ENCODE measurements at regions not wholly inside any gene's neighbourhood (a gene's known extent, or its start where the extent isn't known, plus 50 kb on each side); places are given as distances from the start of the nearest gene placed in this dataset.

- Histone ChIP-seq H2AFZ (ENCODE audit: low read depth, low read length) (no peak overlapping the region), H2AK5ac (ENCODE audit: low read length, severe bottlenecking) (no peak overlapping the region), H3K4me1 (ENCODE audit: control insufficient read depth, insufficient read depth, low read depth, low read length) (no peaks in the 10 kb centered on the region), H3K36me3 (ENCODE audit: control insufficient read depth in 1 of 2, insufficient read depth in 2 of 2, low read depth in 1 of 2, low read length in 2 of 2) (no peaks in the 10 kb centered on the region), H3K4ac (ENCODE audit: low read depth in 1 of 2, low read length in 2 of 2) (no peak overlapping the region), H3K4me2 (ENCODE audit: low read length, poor library complexity, severe bottlenecking) (no peak overlapping the region), H3K27me3 (ENCODE audit: control insufficient read depth in 1 of 2, insufficient read depth in 1 of 2, low read length in 2 of 2) (no peaks in the 10 kb centered on the region), H2BK5ac (ENCODE audit: low read depth, low read length, poor library complexity, severe bottlenecking) (no peak overlapping the region), H2BK12ac (ENCODE audit: low read length in 2 of 2) (no peak overlapping the region), H3K79me1 (replicated peaks; ENCODE audit: low read length, poor library complexity, severe bottlenecking) (no peaks in the 10 kb centered on the region), H3K9me3 (ENCODE audit: control insufficient read depth, low read length) (no peaks in the 10 kb centered on the region), H2BK15ac (ENCODE audit: low read depth, poor library complexity, severe bottlenecking) (no peak overlapping the region), H3K9ac (ENCODE audit: low read length) (no peak overlapping the region), H3K14ac (ENCODE audit: low read length in 2 of 2) (no peak overlapping the region), H3K27ac (ENCODE audit: low read length, poor library complexity, severe bottlenecking) (no peak overlapping the region), H3K18ac (ENCODE audit: low read depth in 1 of 2, low read length in 2 of 2) (no peak overlapping the region), H2BK120ac (ENCODE audit: low read depth, low read length) (no peak overlapping the region), H3K4me3 (ENCODE audit: insufficient read depth in 1 of 2, low read depth in 1 of 2, low read length in 2 of 2) (no peak overlapping the region), H4K91ac (ENCODE audit: low read length) (no peak overlapping the region), H3K23ac (ENCODE audit: low read length in 2 of 2) (no peak overlapping the region), H4K8ac (ENCODE audit: low read length) (no peak overlapping the region)
- no peak for DNase-seq
- WGBS = no CpG with 5 or more reads among the region's 1 CpG
These were observed 644.4 kb downstream of the PLCL1 start for GRCh38 chr2:198448789-198449188.

- no peak overlapping the region for H2BK12ac ChIP-seq (ENCODE audit: low read length in 2 of 2)
- no peak overlapping the region for H4K91ac ChIP-seq (ENCODE audit: low read length)
- H3K23ac ChIP-seq (ENCODE audit: low read length in 2 of 2) = no peak overlapping the region
- WGBS = 78% methylated on average over 2 of the region's 2 CpGs
- no peak overlapping the region for H4K8ac ChIP-seq (ENCODE audit: low read length)
- H2BK120ac ChIP-seq (ENCODE audit: low read depth, low read length) = no peak overlapping the region
- no peak overlapping the region for H2BK5ac ChIP-seq (ENCODE audit: low read depth, low read length, poor library complexity, severe bottlenecking)
- no peak overlapping the region for H3K18ac ChIP-seq (ENCODE audit: low read depth in 1 of 2, low read length in 2 of 2)
- no peak overlapping the region for H2AK5ac ChIP-seq (ENCODE audit: low read length, severe bottlenecking)
- H3K4me1 ChIP-seq (ENCODE audit: control insufficient read depth, insufficient read depth, low read depth, low read length) = no peaks in the 10 kb centered on the region
- no peak overlapping the region for H3K4me3 ChIP-seq (ENCODE audit: insufficient read depth in 1 of 2, low read depth in 1 of 2, low read length in 2 of 2)
- H3K4ac ChIP-seq (ENCODE audit: low read depth in 1 of 2, low read length in 2 of 2) = no peak overlapping the region
- no peak overlapping the region for H3K27ac ChIP-seq (ENCODE audit: low read length, poor library complexity, severe bottlenecking)
- no peak overlapping the region for H3K9ac ChIP-seq (ENCODE audit: low read length)
- no peaks in the 10 kb centered on the region for H3K9me3 ChIP-seq (ENCODE audit: control insufficient read depth, low read length)
- no peaks in the 10 kb centered on the region for H3K27me3 ChIP-seq (ENCODE audit: control insufficient read depth in 1 of 2, insufficient read depth in 1 of 2, low read length in 2 of 2)
- H3K14ac ChIP-seq (ENCODE audit: low read length in 2 of 2) = no peak overlapping the region
- H2AFZ ChIP-seq (ENCODE audit: low read depth, low read length) = no peak overlapping the region
- no peaks in the 10 kb centered on the region for H3K36me3 ChIP-seq (ENCODE audit: control insufficient read depth in 1 of 2, insufficient read depth in 2 of 2, low read depth in 1 of 2, low read length in 2 of 2)
- no peak overlapping the region for H2BK15ac ChIP-seq (ENCODE audit: low read depth, poor library complexity, severe bottlenecking)
- no peak for DNase-seq
- no peak overlapping the region for H3K4me2 ChIP-seq (ENCODE audit: low read length, poor library complexity, severe bottlenecking)
- no peaks in the 10 kb centered on the region for H3K79me1 ChIP-seq (replicated peaks; ENCODE audit: low read length, poor library complexity, severe bottlenecking)
These were observed 640.5 kb downstream of the PLCL1 start for GRCh38 chr2:198444800-198445287.

- no peaks in the 10 kb centered on the region for H3K4me1 ChIP-seq (ENCODE audit: control insufficient read depth, insufficient read depth, low read depth, low read length)
- H3K4ac ChIP-seq (ENCODE audit: low read depth in 1 of 2, low read length in 2 of 2) = no peak overlapping the region
- no peak overlapping the region for H3K4me2 ChIP-seq (ENCODE audit: low read length, poor library complexity, severe bottlenecking)
- no peak overlapping the region for H3K4me3 ChIP-seq (ENCODE audit: insufficient read depth in 1 of 2, low read depth in 1 of 2, low read length in 2 of 2)
- H2BK15ac ChIP-seq (ENCODE audit: low read depth, poor library complexity, severe bottlenecking) = no peak overlapping the region
- H3K18ac ChIP-seq (ENCODE audit: low read depth in 1 of 2, low read length in 2 of 2) = no peak overlapping the region
- no peak overlapping the region for H3K9ac ChIP-seq (ENCODE audit: low read length)
- no peak overlapping the region for H3K23ac ChIP-seq (ENCODE audit: low read length in 2 of 2)
- no peak overlapping the region for H2BK12ac ChIP-seq (ENCODE audit: low read length in 2 of 2)
- H4K8ac ChIP-seq (ENCODE audit: low read length) = no peak overlapping the region
- H2BK120ac ChIP-seq (ENCODE audit: low read depth, low read length) = no peak overlapping the region
- no peak overlapping the region for H2AFZ ChIP-seq (ENCODE audit: low read depth, low read length)
- H3K79me1 ChIP-seq (replicated peaks; ENCODE audit: low read length, poor library complexity, severe bottlenecking) = no peaks in the 10 kb centered on the region
- no peak overlapping the region for H3K14ac ChIP-seq (ENCODE audit: low read length in 2 of 2)
- H3K9me3 ChIP-seq (ENCODE audit: control insufficient read depth, low read length) = no peaks in the 10 kb centered on the region
- H2AK5ac ChIP-seq (ENCODE audit: low read length, severe bottlenecking) = no peak overlapping the region
- no peak overlapping the region for H2BK5ac ChIP-seq (ENCODE audit: low read depth, low read length, poor library complexity, severe bottlenecking)
- no peak overlapping the region for H4K91ac ChIP-seq (ENCODE audit: low read length)
- H3K27me3 ChIP-seq (ENCODE audit: control insufficient read depth in 1 of 2, insufficient read depth in 1 of 2, low read length in 2 of 2) = no peaks in the 10 kb centered on the region
- H3K27ac ChIP-seq (ENCODE audit: low read length, poor library complexity, severe bottlenecking) = no peak overlapping the region
- no peaks in the 10 kb centered on the region for H3K36me3 ChIP-seq (ENCODE audit: control insufficient read depth in 1 of 2, insufficient read depth in 2 of 2, low read depth in 1 of 2, low read length in 2 of 2)
- no peak for DNase-seq
These were observed 637.5 kb downstream of the PLCL1 start for GRCh38 chr2:198441901-198442300.

GRCh38 chr2:198441246-198441645, 636.9 kb downstream of the PLCL1 start:
- H2AFZ ChIP-seq (ENCODE audit: low read depth, low read length) = no peak overlapping the region
- H2AK5ac ChIP-seq (ENCODE audit: low read length, severe bottlenecking) = no peak overlapping the region
- no peak overlapping the region for H3K4me2 ChIP-seq (ENCODE audit: low read length, poor library complexity, severe bottlenecking)
- H3K4me3 ChIP-seq (ENCODE audit: insufficient read depth in 1 of 2, low read depth in 1 of 2, low read length in 2 of 2) = no peak overlapping the region
- no peak overlapping the region for H2BK12ac ChIP-seq (ENCODE audit: low read length in 2 of 2)
- H3K4me1 ChIP-seq (ENCODE audit: control insufficient read depth, insufficient read depth, low read depth, low read length) = no peaks in the 10 kb centered on the region
- H4K8ac ChIP-seq (ENCODE audit: low read length) = no peak overlapping the region
- no peaks in the 10 kb centered on the region for H3K27me3 ChIP-seq (ENCODE audit: control insufficient read depth in 1 of 2, insufficient read depth in 1 of 2, low read length in 2 of 2)
- H2BK5ac ChIP-seq (ENCODE audit: low read depth, low read length, poor library complexity, severe bottlenecking) = no peak overlapping the region
- H3K4ac ChIP-seq (ENCODE audit: low read depth in 1 of 2, low read length in 2 of 2) = no peak overlapping the region
- no peak overlapping the region for H3K18ac ChIP-seq (ENCODE audit: low read depth in 1 of 2, low read length in 2 of 2)
- H3K14ac ChIP-seq (ENCODE audit: low read length in 2 of 2) = no peak overlapping the region
- no peak overlapping the region for H2BK120ac ChIP-seq (ENCODE audit: low read depth, low read length)
- no CpG with 5 or more reads among the region's 1 CpG for WGBS
- no peak overlapping the region for H3K27ac ChIP-seq (ENCODE audit: low read length, poor library complexity, severe bottlenecking)
- H3K23ac ChIP-seq (ENCODE audit: low read length in 2 of 2) = no peak overlapping the region
- no peaks in the 10 kb centered on the region for H3K36me3 ChIP-seq (ENCODE audit: control insufficient read depth in 1 of 2, insufficient read depth in 2 of 2, low read depth in 1 of 2, low read length in 2 of 2)
- no peak for DNase-seq
- no peak overlapping the region for H2BK15ac ChIP-seq (ENCODE audit: low read depth, poor library complexity, severe bottlenecking)
- H3K9me3 ChIP-seq (ENCODE audit: control insufficient read depth, low read length) = no peaks in the 10 kb centered on the region
- no peak overlapping the region for H3K9ac ChIP-seq (ENCODE audit: low read length)
- no peaks in the 10 kb centered on the region for H3K79me1 ChIP-seq (replicated peaks; ENCODE audit: low read length, poor library complexity, severe bottlenecking)
- no peak overlapping the region for H4K91ac ChIP-seq (ENCODE audit: low read length)
